Panc1 (cell line): ENCODE measurements at regions not wholly inside any gene's neighbourhood (a gene's known extent, or its start where the extent isn't known, plus 50 kb on each side); places are given as distances from the start of the nearest gene placed in this dataset.

Experiments
- ATAC-seq: fragments of 200-7000 bp; cut with Tn5 transposase; 2 replicates; pipeline ENCODE4 v1.9.1; 2020; ENCODE audit warnings: mild to moderate bottlenecking, moderate library complexity
- BruUV-seq: library from RNA; stranded (reverse); fragments of 400-500 nt; replicated peaks from 2 replicates; lab custom pipeline; 2021; lab: Mats Ljungman, UMichigan
- CTCF ChIA-PET: fragments of 300-600 bp; sonication (Branson Sonifier 250); formaldehyde crosslinking; loops from one replicate; lab custom pipeline; 2022; ENCODE audit warnings: antibody characterized with exemption; lab: Charles Lee
- POLR2A ChIA-PET: fragments of 300-600 bp; sonication (Branson Sonifier 250); formaldehyde crosslinking; loops from one replicate; lab custom pipeline; 2022; ENCODE audit warnings: antibody characterized with exemption; lab: Charles Lee
- DNase-seq: peaks from one replicate; pipeline ENCODE4 v3.0.0-alpha.2; 2010; ENCODE audit warnings: low read depth, low spot score
- H3K27ac ChIP-seq: 2 replicates; pipeline ENCODE4 v1.5.1; 2011; ENCODE audit warnings: mild to moderate bottlenecking, low read length, inconsistent platforms
- H3K27me3 ChIP-seq: fragments of 200-500 bp; sonication (Bioruptor generic); 2 replicates; pipeline ENCODE4 v1.6.0; 2014; ENCODE audit warnings: low read length, inconsistent platforms; ENCODE audit not compliant: control insufficient read depth, insufficient read depth
- H3K36me3 ChIP-seq: fragments of 200-500 bp; sonication (Bioruptor generic); 2 replicates; pipeline ENCODE4 v1.5.1; 2014; ENCODE audit warnings: inconsistent platforms, mild to moderate bottlenecking, low read length, moderate library complexity; ENCODE audit not compliant: control insufficient read depth, insufficient read depth
- H3K4me1 ChIP-seq: 2 replicates; pipeline ENCODE4 v1.5.1; 2011; ENCODE audit warnings: inconsistent platforms, mild to moderate bottlenecking, low read length, moderate library complexity; ENCODE audit not compliant: control insufficient read depth, insufficient read depth
- H3K4me3 ChIP-seq, 2 experiments: 2 replicates each; pipeline ENCODE4 v1.5.1; 2011 to 2012; ENCODE audit warnings: low read depth in 2 of 2, low read length in 2 of 2, mild to moderate bottlenecking in 2 of 2, inconsistent platforms in 1 of 2, moderate library complexity in 1 of 2
- H3K9me3 ChIP-seq: fragments of 200-500 bp; sonication (Bioruptor generic); 2 replicates; pipeline ENCODE4 v1.5.1; 2014; ENCODE audit warnings: low read depth, mild to moderate bottlenecking, inconsistent platforms, low read length, moderate library complexity; ENCODE audit not compliant: control insufficient read depth, insufficient read depth
- CTCF ChIP-seq: fragments of 450-650 bp; IDR thresholded peaks from 2 replicates; pipeline ENCODE4 v1.5.1; 2017; ENCODE audit warnings: mild to moderate bottlenecking
- POLR2AphosphoS5 ChIP-seq: IDR thresholded peaks from 2 replicates; pipeline ENCODE4 v1.6.1; 2012; ENCODE audit warnings: mild to moderate bottlenecking, low read depth, low read length, moderate library complexity
- SIN3A ChIP-seq: IDR thresholded peaks from 2 replicates; pipeline ENCODE4 v1.6.1; 2012; ENCODE audit warnings: low read depth, mild to moderate bottlenecking, low read length, moderate library complexity, borderline replicate concordance; ENCODE audit not compliant: insufficient read depth
- TCF7L2 ChIP-seq: IDR thresholded peaks from 2 replicates; pipeline ENCODE4 v1.6.1; 2011; ENCODE audit warnings: mild to moderate bottlenecking, low read depth, low read length, inconsistent platforms
- in situ Hi-C: cut with HindIII; loops from 2 replicates; pipeline ENCODE4 v1.10.0; 2016; ENCODE audit warnings: low sequenced_read_pairs, low pct_unique_long_range_greater_than_20kb
- intact Hi-C: fragments of 100-400 bp; cut with micrococcal nuclease; formaldehyde crosslinking; loops from one replicate; pipeline ENCODE4 v1.10.0; 2022; ENCODE audit not compliant: unreplicated experiment
- TF ChIP-seq, protein P1 (sequence below), 2 experiments: IDR thresholded peaks; 2 replicates each; pipeline ENCODE4 v1.6.1; 2011 to 2012; ENCODE audit warnings: low read depth in 2 of 2, control low read depth in 1 of 2, low read length in 1 of 2, mild to moderate bottlenecking in 1 of 2, moderate library complexity in 1 of 2; ENCODE audit not compliant: insufficient read depth in 1 of 2

GRCh38 chr15:92796161-92796611 is 103.9 kb upstream of the CHD2 start:
- Histone ChIP-seq H3K36me3 (no peaks in the 10 kb centered on the region), H3K4me3 (no peak overlapping the region), H3K9me3 (no peaks in the 10 kb centered on the region), H3K27ac (peak overlapping the region; percentile 82; the same call in 1 of the 2 replicates), H3K27me3 (no peaks in the 10 kb centered on the region), H3K4me1 (peaks cover 13% of the 10 kb centered on the region)
- DNase-seq (no peak), ATAC-seq (no peak)
- TF ChIP-seq SIN3A (no peak), TCF7L2 (no peak), POLR2AphosphoS5 (no peak), CTCF (no peak)
- TF ChIP-seq, protein P1, sequence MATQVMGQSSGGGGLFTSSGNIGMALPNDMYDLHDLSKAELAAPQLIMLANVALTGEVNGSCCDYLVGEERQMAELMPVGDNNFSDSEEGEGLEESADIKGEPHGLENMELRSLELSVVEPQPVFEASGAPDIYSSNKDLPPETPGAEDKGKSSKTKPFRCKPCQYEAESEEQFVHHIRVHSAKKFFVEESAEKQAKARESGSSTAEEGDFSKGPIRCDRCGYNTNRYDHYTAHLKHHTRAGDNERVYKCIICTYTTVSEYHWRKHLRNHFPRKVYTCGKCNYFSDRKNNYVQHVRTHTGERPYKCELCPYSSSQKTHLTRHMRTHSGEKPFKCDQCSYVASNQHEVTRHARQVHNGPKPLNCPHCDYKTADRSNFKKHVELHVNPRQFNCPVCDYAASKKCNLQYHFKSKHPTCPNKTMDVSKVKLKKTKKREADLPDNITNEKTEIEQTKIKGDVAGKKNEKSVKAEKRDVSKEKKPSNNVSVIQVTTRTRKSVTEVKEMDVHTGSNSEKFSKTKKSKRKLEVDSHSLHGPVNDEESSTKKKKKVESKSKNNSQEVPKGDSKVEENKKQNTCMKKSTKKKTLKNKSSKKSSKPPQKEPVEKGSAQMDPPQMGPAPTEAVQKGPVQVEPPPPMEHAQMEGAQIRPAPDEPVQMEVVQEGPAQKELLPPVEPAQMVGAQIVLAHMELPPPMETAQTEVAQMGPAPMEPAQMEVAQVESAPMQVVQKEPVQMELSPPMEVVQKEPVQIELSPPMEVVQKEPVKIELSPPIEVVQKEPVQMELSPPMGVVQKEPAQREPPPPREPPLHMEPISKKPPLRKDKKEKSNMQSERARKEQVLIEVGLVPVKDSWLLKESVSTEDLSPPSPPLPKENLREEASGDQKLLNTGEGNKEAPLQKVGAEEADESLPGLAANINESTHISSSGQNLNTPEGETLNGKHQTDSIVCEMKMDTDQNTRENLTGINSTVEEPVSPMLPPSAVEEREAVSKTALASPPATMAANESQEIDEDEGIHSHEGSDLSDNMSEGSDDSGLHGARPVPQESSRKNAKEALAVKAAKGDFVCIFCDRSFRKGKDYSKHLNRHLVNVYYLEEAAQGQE (IDR thresholded peaks at IDR 0.05; ENCODE audit: insufficient read depth in 1 of 2, low read depth in 2 of 2, low read length in 1 of 2): no peak
- in situ Hi-C loops: no loop called here
- no TSS peak for BruUV-seq
- ChIA-PET CTCF (interaction anchor here (0.6 to 1.5 kb wide), 2 partner anchors 9 to 12 kb away, joined by 4 to 6 read pairs; no protein-coding TSS in a partner anchor), POLR2A (interaction anchor here (0.6 kb wide), 1 partner anchor 13 kb away, joined by 6 read pairs; no protein-coding TSS in a partner anchor)
- intact Hi-C loops: loop anchor here (10.0 kb wide), 1 partner anchor 219 kb away; no protein-coding TSS in a partner anchor

DNA sequence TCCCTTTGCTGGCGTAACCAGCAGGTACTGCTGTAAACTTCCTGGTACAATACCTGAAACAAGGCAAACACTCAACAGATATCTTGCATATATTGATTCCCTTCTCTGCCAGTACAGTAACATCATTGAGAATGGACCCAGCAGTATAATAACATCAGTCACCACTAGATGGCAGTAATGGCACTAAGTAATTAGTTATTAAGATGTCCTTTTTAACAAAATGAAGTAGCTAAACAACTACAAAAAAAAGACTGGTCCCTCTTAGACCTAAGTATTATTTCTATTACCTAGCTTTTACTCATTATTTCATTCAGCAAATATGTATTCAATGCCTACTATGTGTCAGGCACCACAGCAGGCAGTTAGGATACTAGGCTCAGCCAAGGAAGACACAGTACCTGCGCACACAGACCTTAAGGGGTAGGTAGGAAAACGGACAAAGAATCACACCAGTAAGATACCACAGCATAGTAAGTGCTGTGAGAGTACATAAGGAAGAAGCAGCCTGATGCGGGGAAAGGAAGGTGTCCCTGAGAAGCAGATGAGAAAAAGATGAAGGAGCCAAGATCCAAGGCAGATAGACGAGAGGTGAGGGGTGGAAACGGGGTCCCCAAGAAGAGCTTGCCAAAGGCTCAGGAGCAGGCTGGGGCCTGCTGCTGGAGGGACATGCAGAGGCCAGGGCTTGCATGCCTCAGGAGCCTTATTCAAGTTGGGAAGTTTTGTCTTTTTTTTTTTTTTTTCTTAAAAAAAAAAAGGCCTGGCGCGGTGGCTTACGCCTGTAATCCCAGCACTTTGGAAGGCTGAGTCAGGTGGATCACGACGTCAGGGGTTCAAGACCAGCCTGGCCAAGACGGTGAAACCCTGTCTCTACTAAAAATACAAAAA is 102.7 kb upstream of the CHD2 start:
- POLR2A ChIA-PET: interaction anchor here (0.6 kb wide), 1 partner anchor 114 kb away, joined by 3 read pairs; no protein-coding TSS in a partner anchor
- Histone ChIP-seq H3K4me1 (peaks cover 24% of the 10 kb centered on the region), H3K9me3 (no peaks in the 10 kb centered on the region), H3K27me3 (no peaks in the 10 kb centered on the region), H3K27ac (peak overlapping the region; percentile 82), H3K36me3 (no peaks in the 10 kb centered on the region), H3K4me3 (no peak overlapping the region)
- DNase-seq (no peak), ATAC-seq (peak; percentile 81)
- TF ChIP-seq CTCF (no peak), SIN3A (no peak), POLR2AphosphoS5 (no peak), TCF7L2 (no peak)
- TF ChIP-seq, protein P1 (IDR thresholded peaks at IDR 0.05; ENCODE audit: insufficient read depth in 1 of 2, low read depth in 2 of 2, low read length in 1 of 2): no peak
- intact Hi-C loops (loop anchor here (10.0 kb wide), 1 partner anchor 217 kb away; no protein-coding TSS in a partner anchor), in situ Hi-C loops (no loop called here)
- CTCF ChIA-PET: interaction anchor here (0.6 to 1.5 kb wide), 10 partner anchors 8 to 232 kb away, joined by 3 to 15 read pairs (median 4); no protein-coding TSS in a partner anchor
- no TSS peak for BruUV-seq
